Cardiac fibroblast (primary cell): ENCODE measurements at regions not wholly inside any gene's neighbourhood (a gene's known extent, or its start where the extent isn't known, plus 50 kb on each side); places are given as distances from the start of the nearest gene placed in this dataset.

Experiments
- DNase-seq, 2 donors: peaks; one replicate each; pipeline versions ENCODE4 v3.0.0 to v3.0.0-alpha.2; 2010; ENCODE audit warnings: low read depth in 2 of 2
- H3K4me3 ChIP-seq, 2 donors: replicated peaks in 1 of 2; 1 replicate in 1 of 2; 2 replicates in 1 of 2; pipeline ENCODE4 v1.5.1; 2011; ENCODE audit warnings: low read depth in 2 of 2, low read length in 2 of 2, mild to moderate bottlenecking in 2 of 2, moderate library complexity in 1 of 2
- TF ChIP-seq, protein P1 (sequence below): IDR thresholded peaks from one replicate; pipeline ENCODE4 v1.5.1; 2011; ENCODE audit warnings: low read depth, mild to moderate bottlenecking, low read length, inconsistent platforms

DNA sequence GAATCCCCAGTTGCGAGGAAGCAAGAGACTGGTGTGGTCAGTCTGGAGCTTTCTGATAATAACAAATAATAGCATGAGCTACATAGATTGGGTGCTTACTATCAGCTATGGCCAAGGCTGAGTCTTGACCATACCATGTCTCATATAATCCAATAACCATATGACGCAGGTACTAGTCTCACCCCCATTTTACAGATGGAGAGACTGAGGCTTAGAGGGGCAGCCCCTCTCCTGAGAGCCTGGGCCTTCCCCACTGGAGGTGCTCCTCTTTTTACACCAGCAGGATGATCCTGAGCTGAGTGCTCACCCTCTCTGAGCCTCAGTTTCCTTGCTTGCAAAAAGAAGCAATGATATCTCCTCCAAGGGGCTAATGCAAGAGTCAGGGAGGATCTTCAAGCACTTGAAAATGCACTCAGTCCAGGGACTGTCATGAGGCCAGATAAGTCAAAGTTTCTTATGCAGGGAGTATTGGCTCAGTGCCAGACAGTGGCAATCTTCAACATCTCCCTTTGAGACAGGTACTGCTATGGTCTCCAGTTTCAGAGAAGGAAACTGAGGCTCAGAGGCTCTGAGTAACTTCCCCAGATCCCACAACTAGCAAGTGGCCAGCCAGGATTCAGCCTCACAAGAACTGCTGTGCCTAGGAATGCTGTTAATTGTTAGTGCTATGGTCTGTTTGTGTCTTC is 149.7 kb downstream of the TFCP2L1 start:
- no peak overlapping the region for H3K4me3 ChIP-seq
- TF ChIP-seq, protein P1, sequence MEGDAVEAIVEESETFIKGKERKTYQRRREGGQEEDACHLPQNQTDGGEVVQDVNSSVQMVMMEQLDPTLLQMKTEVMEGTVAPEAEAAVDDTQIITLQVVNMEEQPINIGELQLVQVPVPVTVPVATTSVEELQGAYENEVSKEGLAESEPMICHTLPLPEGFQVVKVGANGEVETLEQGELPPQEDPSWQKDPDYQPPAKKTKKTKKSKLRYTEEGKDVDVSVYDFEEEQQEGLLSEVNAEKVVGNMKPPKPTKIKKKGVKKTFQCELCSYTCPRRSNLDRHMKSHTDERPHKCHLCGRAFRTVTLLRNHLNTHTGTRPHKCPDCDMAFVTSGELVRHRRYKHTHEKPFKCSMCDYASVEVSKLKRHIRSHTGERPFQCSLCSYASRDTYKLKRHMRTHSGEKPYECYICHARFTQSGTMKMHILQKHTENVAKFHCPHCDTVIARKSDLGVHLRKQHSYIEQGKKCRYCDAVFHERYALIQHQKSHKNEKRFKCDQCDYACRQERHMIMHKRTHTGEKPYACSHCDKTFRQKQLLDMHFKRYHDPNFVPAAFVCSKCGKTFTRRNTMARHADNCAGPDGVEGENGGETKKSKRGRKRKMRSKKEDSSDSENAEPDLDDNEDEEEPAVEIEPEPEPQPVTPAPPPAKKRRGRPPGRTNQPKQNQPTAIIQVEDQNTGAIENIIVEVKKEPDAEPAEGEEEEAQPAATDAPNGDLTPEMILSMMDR, result no peak
- DNase-seq, result no peak

DNA sequence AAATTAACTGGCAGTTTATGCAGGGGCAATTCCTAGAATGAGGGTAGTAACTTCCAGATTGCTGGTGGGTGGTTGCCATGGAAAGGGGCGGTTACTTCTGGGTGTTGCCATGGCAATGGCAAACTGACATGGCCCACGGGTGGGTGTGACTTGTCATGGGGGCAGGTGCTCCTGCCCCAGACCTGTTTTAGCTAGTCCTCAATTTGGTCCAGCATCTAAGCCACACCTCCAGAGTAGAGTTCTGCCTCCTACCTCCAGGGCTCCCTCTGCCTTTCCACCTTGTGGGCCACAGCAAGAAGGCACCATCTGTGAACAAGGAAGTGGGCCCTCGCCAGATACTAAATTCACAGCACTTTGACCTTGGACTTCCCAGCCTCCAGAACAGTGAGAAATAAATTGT is 148.7 kb downstream of the TFCP2L1 start:
- no peak for DNase-seq
- TF ChIP-seq, protein P1, result no peak

DNA sequence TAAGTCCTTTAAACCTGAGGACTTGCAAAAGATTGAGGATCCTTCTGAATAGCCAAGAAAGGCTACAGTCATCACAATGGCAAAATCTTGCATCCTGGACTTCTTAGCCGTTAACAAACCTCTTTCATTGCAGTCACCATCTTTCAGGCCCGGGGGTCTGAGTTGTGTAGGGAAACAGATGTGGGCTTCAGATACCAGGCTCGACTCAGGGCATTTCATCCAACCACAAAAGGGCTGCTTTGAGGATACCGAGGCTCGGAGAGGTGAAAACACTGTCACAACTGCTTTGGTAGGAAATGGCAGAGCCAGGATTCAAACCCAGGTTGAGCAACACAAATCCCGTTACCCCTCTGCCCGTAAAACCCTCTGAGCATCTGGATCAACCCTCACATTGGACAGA is 147.4 kb downstream of the TFCP2L1 start:
- TF ChIP-seq, protein P1, result no peak
- H3K4me3 ChIP-seq, result no peak overlapping the region
- DNase-seq, result no peak

More for the DNA sequence above, 148.7 kb downstream of the TFCP2L1 start:
- H3K4me3 ChIP-seq, result no peak overlapping the region

DNA sequence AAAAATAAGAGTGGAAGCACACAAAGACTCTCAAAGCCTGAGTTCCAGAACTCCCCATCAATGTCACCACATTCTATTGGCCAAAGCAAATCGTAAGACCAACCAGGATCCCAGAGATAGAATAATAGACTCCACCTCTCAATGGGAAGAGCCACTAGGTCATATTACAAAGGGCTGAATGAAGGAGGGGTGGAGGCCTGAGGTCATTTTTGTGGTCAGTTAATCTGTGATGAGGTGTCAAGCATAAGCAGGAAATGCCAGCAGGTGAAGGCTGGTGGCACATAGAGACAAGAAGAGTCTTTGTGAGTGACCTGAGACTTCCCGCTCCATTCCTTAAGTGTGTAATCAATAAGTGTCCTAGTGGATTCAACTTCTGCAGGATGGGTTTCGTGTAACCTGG is 144.3 kb downstream of the TFCP2L1 start:
- H3K4me3 ChIP-seq, result no peak overlapping the region
- TF ChIP-seq, protein P1, result no peak
- DNase-seq, result no peak

DNA sequence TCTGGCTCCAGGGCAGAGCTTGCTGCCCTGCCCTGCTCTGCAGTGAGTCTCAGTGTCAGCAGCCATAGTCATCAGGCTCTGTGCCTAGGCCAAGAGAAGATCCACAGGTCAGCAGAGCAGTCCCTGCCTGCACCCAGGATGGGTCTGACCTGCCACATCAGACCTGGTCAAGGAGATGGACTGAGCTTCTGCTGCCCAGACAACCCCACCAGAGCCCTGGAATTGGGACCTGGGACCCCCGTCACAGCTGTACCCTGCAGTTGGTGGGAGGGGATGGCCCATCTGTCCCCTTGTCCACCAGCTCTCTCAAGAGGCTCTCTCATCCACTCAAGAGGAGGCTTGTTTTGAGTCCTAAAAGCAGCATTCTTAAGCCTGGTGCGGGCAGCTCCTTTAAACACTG is 142.6 kb downstream of the TFCP2L1 start:
- TF ChIP-seq, protein P1, result no peak
- H3K4me3 ChIP-seq, result no peak overlapping the region
- DNase-seq, result no peak

DNA sequence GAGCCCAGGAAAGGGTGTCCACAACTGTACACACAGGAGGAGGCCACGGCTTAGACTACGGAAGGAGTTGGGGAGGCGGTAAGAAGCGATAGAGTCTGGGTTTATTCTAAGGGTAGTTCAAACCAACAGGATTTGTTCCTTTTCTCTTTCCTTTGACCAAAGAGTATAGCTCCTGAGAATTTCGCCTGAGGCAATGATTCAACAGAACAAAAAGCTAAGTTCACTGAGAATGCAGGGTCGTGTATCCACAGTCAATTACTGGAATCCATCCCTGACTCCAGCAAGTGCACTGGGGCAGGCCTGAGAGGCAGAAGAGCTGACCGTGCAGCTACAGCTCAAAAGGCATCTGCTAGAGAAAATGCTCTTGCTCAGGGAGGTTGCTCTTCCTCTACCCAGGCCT is 140.9 kb downstream of the TFCP2L1 start:
- H3K4me3 ChIP-seq, result no peak overlapping the region
- DNase-seq, result no peak
- TF ChIP-seq, protein P1, result no peak

DNA sequence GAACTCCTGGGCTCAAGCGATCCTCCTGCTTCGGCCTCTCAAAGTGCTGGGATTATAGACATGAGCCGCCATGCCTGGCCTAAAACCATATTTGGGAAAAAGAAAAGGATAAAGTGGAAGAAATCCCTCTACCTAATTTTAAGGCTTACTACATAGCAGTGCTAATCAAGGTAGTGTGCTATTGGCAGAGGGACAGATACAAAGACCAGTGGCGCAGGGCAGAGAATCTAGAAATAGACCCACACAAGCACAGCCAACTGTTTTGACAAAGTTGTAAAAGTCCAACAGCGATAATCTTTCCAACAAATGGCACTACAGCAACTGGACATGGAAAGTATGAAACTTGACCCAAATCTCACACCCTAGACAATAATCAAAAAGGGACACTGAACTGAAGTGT is 138.4 kb downstream of the TFCP2L1 start:
- no peak for DNase-seq
- TF ChIP-seq, protein P1, result no peak
- no peak overlapping the region for H3K4me3 ChIP-seq
